Esophagus muscularis mucosa (tissue), 3 donors: ENCODE measurements at regions not wholly inside any gene's neighbourhood (a gene's known extent, or its start where the extent isn't known, plus 50 kb on each side); places are given as distances from the start of the nearest gene placed in this dataset.

ENCODE experiments used
- POLR2A ChIP-seq: fragments of 450-650 bp; IDR thresholded peaks from one replicate; pipeline ENCODE4 v1.6.1; 2017; ENCODE audit warnings: antibody characterized with exemption, moderate library complexity, mild to moderate bottlenecking, low read depth
- TF ChIP-seq, protein P1 (sequence below), 3 experiments: fragments of 200-600 bp in 2 of 3; fragments of 450-650 bp in 1 of 3; sonication (generic) in 2 of 3; IDR thresholded peaks; one replicate each; pipeline ENCODE4 v1.5.1; 2017 to 2019; ENCODE audit warnings: antibody characterized with exemption in 3 of 3, mild to moderate bottlenecking in 2 of 3, moderate library complexity in 1 of 3

DNA sequence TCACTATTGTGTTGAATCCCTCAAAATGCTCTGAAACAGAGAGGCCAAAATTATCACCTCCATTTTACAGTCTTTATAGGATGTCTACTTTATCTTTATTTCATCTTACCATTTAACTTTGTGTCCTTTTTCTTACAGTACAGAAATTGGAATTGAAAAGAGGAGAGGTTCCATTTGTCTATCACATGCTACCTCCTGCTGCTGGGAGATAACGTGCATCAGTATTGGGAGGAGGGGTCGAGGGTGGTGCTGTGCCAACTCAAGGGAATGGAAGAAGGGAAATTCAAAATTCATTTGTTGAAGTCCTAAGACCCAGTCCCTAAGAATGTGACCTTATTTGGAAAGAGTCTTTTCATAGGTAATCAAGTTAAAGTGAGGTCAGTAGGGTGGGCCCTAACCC lies 85.3 kb downstream of the HHIPL2 start:
- TF ChIP-seq, protein P1, sequence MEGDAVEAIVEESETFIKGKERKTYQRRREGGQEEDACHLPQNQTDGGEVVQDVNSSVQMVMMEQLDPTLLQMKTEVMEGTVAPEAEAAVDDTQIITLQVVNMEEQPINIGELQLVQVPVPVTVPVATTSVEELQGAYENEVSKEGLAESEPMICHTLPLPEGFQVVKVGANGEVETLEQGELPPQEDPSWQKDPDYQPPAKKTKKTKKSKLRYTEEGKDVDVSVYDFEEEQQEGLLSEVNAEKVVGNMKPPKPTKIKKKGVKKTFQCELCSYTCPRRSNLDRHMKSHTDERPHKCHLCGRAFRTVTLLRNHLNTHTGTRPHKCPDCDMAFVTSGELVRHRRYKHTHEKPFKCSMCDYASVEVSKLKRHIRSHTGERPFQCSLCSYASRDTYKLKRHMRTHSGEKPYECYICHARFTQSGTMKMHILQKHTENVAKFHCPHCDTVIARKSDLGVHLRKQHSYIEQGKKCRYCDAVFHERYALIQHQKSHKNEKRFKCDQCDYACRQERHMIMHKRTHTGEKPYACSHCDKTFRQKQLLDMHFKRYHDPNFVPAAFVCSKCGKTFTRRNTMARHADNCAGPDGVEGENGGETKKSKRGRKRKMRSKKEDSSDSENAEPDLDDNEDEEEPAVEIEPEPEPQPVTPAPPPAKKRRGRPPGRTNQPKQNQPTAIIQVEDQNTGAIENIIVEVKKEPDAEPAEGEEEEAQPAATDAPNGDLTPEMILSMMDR (IDR thresholded peaks at IDR 0.05), result no peak
- no peak for TF ChIP-seq POLR2A
